IgD-negative memory B cell (primary cell): ENCODE measurements at regions not wholly inside any gene's neighbourhood (a gene's known extent, or its start where the extent isn't known, plus 50 kb on each side); places are given as distances from the start of the nearest gene placed in this dataset.

ENCODE experiments used
- H3K27ac Mint-ChIP-seq, 3 donors: one replicate each; pipeline ENCODE4 v1.8.0; 2020 to 2022; ENCODE audit warnings: mild to moderate bottlenecking in 3 of 3, mixed read lengths in 3 of 3, moderate library complexity in 1 of 3
- H3K27me3 Mint-ChIP-seq: one replicate; pipeline ENCODE4 v1.8.0; 2021; ENCODE audit warnings: mixed read lengths
- H3K36me3 Mint-ChIP-seq: one replicate; pipeline ENCODE4 v1.8.0; 2020; ENCODE audit warnings: mild to moderate bottlenecking, mixed read lengths
- H3K4me1 Mint-ChIP-seq, 3 donors: one replicate each; pipeline ENCODE4 v1.8.0; 2020 to 2022; ENCODE audit warnings: mixed read lengths in 3 of 3, mild to moderate bottlenecking in 1 of 3
- H3K4me3 Mint-ChIP-seq, 4 donors: one replicate each; pipeline ENCODE4 v1.8.0; 2020 to 2022; ENCODE audit warnings: mild to moderate bottlenecking in 4 of 4, mixed read lengths in 4 of 4, moderate library complexity in 3 of 4
- H3K9me3 Mint-ChIP-seq, 3 donors: one replicate each; pipeline ENCODE4 v1.8.0; 2020 to 2021; ENCODE audit warnings: mixed read lengths in 3 of 3, mild to moderate bottlenecking in 1 of 3

GRCh38 chr1:82700476-82700875, 899.7 kb downstream of the ADGRL2 start:
- H3K27ac Mint-ChIP-seq, result no peak overlapping the region
- H3K4me1 Mint-ChIP-seq, result no peaks in the 10 kb centered on the region
- H3K36me3 Mint-ChIP-seq, result no peaks in the 10 kb centered on the region
- H3K27me3 Mint-ChIP-seq, result no peaks in the 10 kb centered on the region
- H3K4me3 Mint-ChIP-seq, result no peak overlapping the region
- H3K9me3 Mint-ChIP-seq, result no peaks in the 10 kb centered on the region

- no peaks in the 10 kb centered on the region for H3K27me3 Mint-ChIP-seq
- no peak overlapping the region for H3K27ac Mint-ChIP-seq
- H3K9me3 Mint-ChIP-seq, result no peaks in the 10 kb centered on the region
- no peaks in the 10 kb centered on the region for H3K36me3 Mint-ChIP-seq
- H3K4me1 Mint-ChIP-seq, result no peaks in the 10 kb centered on the region
- no peak overlapping the region for H3K4me3 Mint-ChIP-seq
Measured at GRCh38 chr1:82697965-82698364, 897.2 kb downstream of the ADGRL2 start.

GRCh38 chr1:82695443-82695842, 894.7 kb downstream of the ADGRL2 start:
- Mint-ChIP-seq H3K27me3 (no peaks in the 10 kb centered on the region), H3K9me3 (peaks cover 0 to 4% (median 0%) of the 10 kb centered on the region in 3 donors), H3K36me3 (no peaks in the 10 kb centered on the region), H3K4me3 (no peak overlapping the region), H3K27ac (no peak overlapping the region), H3K4me1 (no peaks in the 10 kb centered on the region)

GRCh38 chr1:82690411-82690810, 889.7 kb downstream of the ADGRL2 start:
- Mint-ChIP-seq H3K9me3 (peaks cover 8 to 20% (median 9%) of the 10 kb centered on the region in 3 donors), H3K4me3 (no peak overlapping the region), H3K36me3 (peaks cover 1% of the 10 kb centered on the region), H3K4me1 (no peaks in the 10 kb centered on the region), H3K27ac (no peak overlapping the region), H3K27me3 (no peaks in the 10 kb centered on the region)

GRCh38 chr1:82689217-82689616, 888.5 kb downstream of the ADGRL2 start:
- Mint-ChIP-seq H3K36me3 (peaks cover 1% of the 10 kb centered on the region), H3K27ac (no peak overlapping the region), H3K27me3 (no peaks in the 10 kb centered on the region), H3K4me1 (no peaks in the 10 kb centered on the region), H3K9me3 (peaks cover 8 to 20% (median 9%) of the 10 kb centered on the region in 3 donors), H3K4me3 (no peak overlapping the region)

- peaks cover 8 to 20% (median 11%) of the 10 kb centered on the region in 3 donors for H3K9me3 Mint-ChIP-seq
- H3K27me3 Mint-ChIP-seq, result no peaks in the 10 kb centered on the region
- H3K4me1 Mint-ChIP-seq, result no peaks in the 10 kb centered on the region
- H3K27ac Mint-ChIP-seq, result no peak overlapping the region
- peaks cover 1% of the 10 kb centered on the region for H3K36me3 Mint-ChIP-seq
- no peak overlapping the region for H3K4me3 Mint-ChIP-seq
Measured at GRCh38 chr1:82686774-82687173, 886.0 kb downstream of the ADGRL2 start.

GRCh38 chr1:82646888-82647287, 846.2 kb downstream of the ADGRL2 start:
- no peak overlapping the region for H3K27ac Mint-ChIP-seq
- H3K4me1 Mint-ChIP-seq, result no peaks in the 10 kb centered on the region
- H3K4me3 Mint-ChIP-seq, result no peak overlapping the region
- no peaks in the 10 kb centered on the region for H3K36me3 Mint-ChIP-seq
- no peaks in the 10 kb centered on the region for H3K27me3 Mint-ChIP-seq
- peaks cover 0 to 3% (median 2%) of the 10 kb centered on the region in 3 donors for H3K9me3 Mint-ChIP-seq

GRCh38 chr1:82646336-82646735, 845.6 kb downstream of the ADGRL2 start:
- Mint-ChIP-seq H3K27ac (no peak overlapping the region), H3K4me1 (no peaks in the 10 kb centered on the region), H3K36me3 (no peaks in the 10 kb centered on the region), H3K27me3 (no peaks in the 10 kb centered on the region), H3K4me3 (no peak overlapping the region), H3K9me3 (peaks cover 0 to 3% (median 2%) of the 10 kb centered on the region in 3 donors)

GRCh38 chr1:82644186-82644915, 843.6 kb downstream of the ADGRL2 start:
- Mint-ChIP-seq H3K4me1 (no peaks in the 10 kb centered on the region), H3K27me3 (no peaks in the 10 kb centered on the region), H3K9me3 (peaks cover 0 to 2% (median 0%) of the 10 kb centered on the region in 3 donors), H3K27ac (no peak overlapping the region), H3K36me3 (no peaks in the 10 kb centered on the region), H3K4me3 (no peak overlapping the region)

GRCh38 chr1:82640352-82640751, 839.6 kb downstream of the ADGRL2 start:
- no peaks in the 10 kb centered on the region for H3K27me3 Mint-ChIP-seq
- no peaks in the 10 kb centered on the region for H3K36me3 Mint-ChIP-seq
- no peaks in the 10 kb centered on the region for H3K4me1 Mint-ChIP-seq
- no peak overlapping the region for H3K27ac Mint-ChIP-seq
- H3K9me3 Mint-ChIP-seq, result peaks cover 0 to 2% (median 0%) of the 10 kb centered on the region in 3 donors
- no peak overlapping the region for H3K4me3 Mint-ChIP-seq

GRCh38 chr1:82634266-82634665, 833.5 kb downstream of the ADGRL2 start:
- H3K4me3 Mint-ChIP-seq, result no peak overlapping the region
- no peaks in the 10 kb centered on the region for H3K27me3 Mint-ChIP-seq
- no peaks in the 10 kb centered on the region for H3K4me1 Mint-ChIP-seq
- no peaks in the 10 kb centered on the region for H3K36me3 Mint-ChIP-seq
- H3K9me3 Mint-ChIP-seq, result peaks cover 0 to 4% (median 2%) of the 10 kb centered on the region in 3 donors
- H3K27ac Mint-ChIP-seq, result no peak overlapping the region

GRCh38 chr1:82632155-82632554, 831.4 kb downstream of the ADGRL2 start:
- H3K9me3 Mint-ChIP-seq, result peaks cover 0 to 4% (median 0%) of the 10 kb centered on the region in 3 donors
- no peaks in the 10 kb centered on the region for H3K27me3 Mint-ChIP-seq
- H3K4me3 Mint-ChIP-seq, result no peak overlapping the region
- H3K27ac Mint-ChIP-seq, result no peak overlapping the region
- no peaks in the 10 kb centered on the region for H3K36me3 Mint-ChIP-seq
- H3K4me1 Mint-ChIP-seq, result no peaks in the 10 kb centered on the region

- Mint-ChIP-seq H3K4me1 (no peaks in the 10 kb centered on the region), H3K9me3 (peaks cover 0 to 12% (median 0%) of the 10 kb centered on the region in 3 donors), H3K27me3 (no peaks in the 10 kb centered on the region), H3K27ac (no peak overlapping the region), H3K36me3 (no peaks in the 10 kb centered on the region), H3K4me3 (no peak overlapping the region)
Measured at GRCh38 chr1:82628887-82629286, 828.2 kb downstream of the ADGRL2 start.

- H3K27me3 Mint-ChIP-seq, result no peaks in the 10 kb centered on the region
- no peak overlapping the region for H3K27ac Mint-ChIP-seq
- peaks cover 2% of the 10 kb centered on the region for H3K36me3 Mint-ChIP-seq
- no peaks in the 10 kb centered on the region for H3K4me1 Mint-ChIP-seq
- peaks cover 0 to 16% (median 1%) of the 10 kb centered on the region in 3 donors for H3K9me3 Mint-ChIP-seq
- no peak overlapping the region for H3K4me3 Mint-ChIP-seq
Measured at GRCh38 chr1:82625537-82625936, 824.8 kb downstream of the ADGRL2 start.

- H3K4me1 Mint-ChIP-seq, result no peaks in the 10 kb centered on the region
- no peak overlapping the region for H3K27ac Mint-ChIP-seq
- H3K36me3 Mint-ChIP-seq, result peaks cover 2% of the 10 kb centered on the region
- peaks cover 0 to 4% (median 1%) of the 10 kb centered on the region in 3 donors for H3K9me3 Mint-ChIP-seq
- H3K27me3 Mint-ChIP-seq, result no peaks in the 10 kb centered on the region
- no peak overlapping the region for H3K4me3 Mint-ChIP-seq
Measured at GRCh38 chr1:82621076-82621475, 820.3 kb downstream of the ADGRL2 start.

- no peaks in the 10 kb centered on the region for H3K27me3 Mint-ChIP-seq
- no peak overlapping the region for H3K27ac Mint-ChIP-seq
- H3K4me1 Mint-ChIP-seq, result no peaks in the 10 kb centered on the region
- H3K4me3 Mint-ChIP-seq, result no peak overlapping the region
- no peaks in the 10 kb centered on the region for H3K9me3 Mint-ChIP-seq
- H3K36me3 Mint-ChIP-seq, result no peaks in the 10 kb centered on the region
Measured at GRCh38 chr1:82614090-82614489, 813.4 kb downstream of the ADGRL2 start.
